ENCODE measurements at regions not wholly inside any gene's neighbourhood (a gene's known extent, or its start where the extent isn't known, plus 50 kb on each side); places are given as distances from the start of the nearest gene placed in this dataset.

GRCh38 chr6:4188801-4189200 is 53.4 kb upstream of the ECI2 start:
- H3K9ac ChIP-seq (ENCODE audit: low read length) = no peak overlapping the region
- no peak overlapping the region for H3K4me2 ChIP-seq (ENCODE audit: low read length)
- no peaks in the 10 kb centered on the region for H3F3A ChIP-seq (ENCODE audit: low read length, unreplicated experiment)
- no peaks in the 10 kb centered on the region for H3K27me3 ChIP-seq (ENCODE audit: low read length)
- H3K4me1 ChIP-seq (ENCODE audit: insufficient read depth, low read length) = no peaks in the 10 kb centered on the region
- no peak overlapping the region for H2AFZ ChIP-seq (ENCODE audit: low read length)
- H3K4me3 ChIP-seq (ENCODE audit: low read length) = no peak overlapping the region
- TF ChIP-seq, protein P1, sequence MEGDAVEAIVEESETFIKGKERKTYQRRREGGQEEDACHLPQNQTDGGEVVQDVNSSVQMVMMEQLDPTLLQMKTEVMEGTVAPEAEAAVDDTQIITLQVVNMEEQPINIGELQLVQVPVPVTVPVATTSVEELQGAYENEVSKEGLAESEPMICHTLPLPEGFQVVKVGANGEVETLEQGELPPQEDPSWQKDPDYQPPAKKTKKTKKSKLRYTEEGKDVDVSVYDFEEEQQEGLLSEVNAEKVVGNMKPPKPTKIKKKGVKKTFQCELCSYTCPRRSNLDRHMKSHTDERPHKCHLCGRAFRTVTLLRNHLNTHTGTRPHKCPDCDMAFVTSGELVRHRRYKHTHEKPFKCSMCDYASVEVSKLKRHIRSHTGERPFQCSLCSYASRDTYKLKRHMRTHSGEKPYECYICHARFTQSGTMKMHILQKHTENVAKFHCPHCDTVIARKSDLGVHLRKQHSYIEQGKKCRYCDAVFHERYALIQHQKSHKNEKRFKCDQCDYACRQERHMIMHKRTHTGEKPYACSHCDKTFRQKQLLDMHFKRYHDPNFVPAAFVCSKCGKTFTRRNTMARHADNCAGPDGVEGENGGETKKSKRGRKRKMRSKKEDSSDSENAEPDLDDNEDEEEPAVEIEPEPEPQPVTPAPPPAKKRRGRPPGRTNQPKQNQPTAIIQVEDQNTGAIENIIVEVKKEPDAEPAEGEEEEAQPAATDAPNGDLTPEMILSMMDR (conservative IDR thresholded peaks at IDR 0.05; ENCODE audit: low read depth, low read length) = no peak
- DNase-seq = no peak
- intact Hi-C loops (cut with micrococcal nuclease) = no loop called here
- ChIA-PET CTCF (no interaction called here), POLR2A (ENCODE audit: unreplicated experiment) (no interaction called here)
- H3K79me2 ChIP-seq (ENCODE audit: low read length) = no peaks in the 10 kb centered on the region
- no peaks in the 10 kb centered on the region for H3K9me2 ChIP-seq (replicated peaks; ENCODE audit: low read length)
- BruUV-seq (replicated peaks) = no TSS peak
- no peaks in the 10 kb centered on the region for H3K9me3 ChIP-seq (ENCODE audit: low read length)
- no peak for ATAC-seq
- no peaks in the 10 kb centered on the region for H3K36me3 ChIP-seq (ENCODE audit: low read depth, low read length)
- no peak overlapping the region for H3K27ac ChIP-seq (ENCODE audit: low read length)
- H4K20me1 ChIP-seq (ENCODE audit: low read length) = no peaks in the 10 kb centered on the region

DNA sequence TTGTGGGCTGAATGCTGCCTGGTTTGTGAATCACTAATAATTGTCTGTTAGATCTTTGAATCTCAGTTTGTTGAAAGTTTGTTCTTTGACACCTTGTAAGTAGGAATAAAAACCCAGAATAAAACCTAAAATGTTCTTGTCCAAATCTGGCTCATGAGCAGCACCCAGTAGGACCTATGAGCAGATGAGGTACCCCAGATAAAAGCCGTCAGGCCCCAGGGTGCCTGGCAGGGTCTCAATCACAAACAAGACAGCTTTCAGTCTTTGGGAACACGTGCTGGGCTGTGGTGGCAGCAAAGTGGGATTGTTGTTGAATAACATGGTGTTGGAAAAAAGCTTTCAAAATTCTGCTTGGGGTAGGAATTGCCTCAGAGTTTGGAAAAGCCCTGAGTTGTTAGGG is 52.1 kb upstream of the ECI2 start:
- Histone ChIP-seq H3K79me2 (ENCODE audit: low read length) (no peaks in the 10 kb centered on the region), H3K4me1 (ENCODE audit: insufficient read depth, low read length) (no peaks in the 10 kb centered on the region), H3K27me3 (ENCODE audit: low read length) (no peaks in the 10 kb centered on the region), H3K4me3 (ENCODE audit: low read length) (no peak overlapping the region), H3F3A (ENCODE audit: low read length, unreplicated experiment) (no peaks in the 10 kb centered on the region), H3K4me2 (ENCODE audit: low read length) (no peak overlapping the region), H3K9me2 (replicated peaks; ENCODE audit: low read length) (no peaks in the 10 kb centered on the region), H2AFZ (ENCODE audit: low read length) (no peak overlapping the region), H3K27ac (ENCODE audit: low read length) (no peak overlapping the region), H3K9me3 (ENCODE audit: low read length) (no peaks in the 10 kb centered on the region), H3K36me3 (ENCODE audit: low read depth, low read length) (no peaks in the 10 kb centered on the region), H4K20me1 (ENCODE audit: low read length) (no peaks in the 10 kb centered on the region), H3K9ac (ENCODE audit: low read length) (no peak overlapping the region)
- ChIA-PET POLR2A (ENCODE audit: unreplicated experiment) (no interaction called here), CTCF (no interaction called here)
- intact Hi-C loops (cut with micrococcal nuclease) = no loop called here
- no peak for TF ChIP-seq EZH2phosphoT487 (IDR thresholded peaks at IDR 0.05; ENCODE audit: borderline replicate concordance, low read length)
- no peak for TF ChIP-seq EZH2 (IDR thresholded peaks at IDR 0.05; ENCODE audit: low read length, unreplicated experiment)
- TF ChIP-seq, protein P1 (conservative IDR thresholded peaks at IDR 0.05; ENCODE audit: low read depth, low read length) = no peak
- ATAC-seq (no peak), DNase-seq (no peak)
- BruUV-seq (replicated peaks) = no TSS peak

GRCh38 chr6:4186385-4186784 is 51.0 kb upstream of the ECI2 start:
- ATAC-seq (no peak), DNase-seq (no peak)
- intact Hi-C loops (cut with micrococcal nuclease) = no loop called here
- Histone ChIP-seq H3K9me3 (ENCODE audit: low read length) (no peaks in the 10 kb centered on the region), H3K27ac (ENCODE audit: low read length) (no peak overlapping the region), H3K4me1 (ENCODE audit: insufficient read depth, low read length) (no peaks in the 10 kb centered on the region), H3K4me2 (ENCODE audit: low read length) (no peak overlapping the region), H3F3A (ENCODE audit: low read length, unreplicated experiment) (no peaks in the 10 kb centered on the region), H3K4me3 (ENCODE audit: low read length) (no peak overlapping the region), H4K20me1 (ENCODE audit: low read length) (no peaks in the 10 kb centered on the region), H3K9ac (ENCODE audit: low read length) (no peak overlapping the region), H3K79me2 (ENCODE audit: low read length) (no peaks in the 10 kb centered on the region), H3K27me3 (ENCODE audit: low read length) (no peaks in the 10 kb centered on the region), H3K9me2 (replicated peaks; ENCODE audit: low read length) (no peaks in the 10 kb centered on the region), H3K36me3 (ENCODE audit: low read depth, low read length) (no peaks in the 10 kb centered on the region), H2AFZ (ENCODE audit: low read length) (no peak overlapping the region)
- no TSS peak for BruUV-seq (replicated peaks)
- TF ChIP-seq EZH2 (IDR thresholded peaks at IDR 0.05; ENCODE audit: low read length, unreplicated experiment) (no peak), EZH2phosphoT487 (IDR thresholded peaks at IDR 0.05; ENCODE audit: borderline replicate concordance, low read length) (no peak)
- TF ChIP-seq, protein P1 (conservative IDR thresholded peaks at IDR 0.05; ENCODE audit: low read depth, low read length) = no peak
- CTCF ChIA-PET = no interaction called here
- POLR2A ChIA-PET (ENCODE audit: unreplicated experiment) = no interaction called here
